ENCODE measurements at regions not wholly inside any gene's neighbourhood (a gene's known extent, or its start where the extent isn't known, plus 50 kb on each side); places are given as distances from the start of the nearest gene placed in this dataset.
"Not testable (repeated sequence)": the region's sequence is repeated elsewhere in the genome, so short reads cannot be mapped to it uniquely, and the experiment has no call there.

DNA sequence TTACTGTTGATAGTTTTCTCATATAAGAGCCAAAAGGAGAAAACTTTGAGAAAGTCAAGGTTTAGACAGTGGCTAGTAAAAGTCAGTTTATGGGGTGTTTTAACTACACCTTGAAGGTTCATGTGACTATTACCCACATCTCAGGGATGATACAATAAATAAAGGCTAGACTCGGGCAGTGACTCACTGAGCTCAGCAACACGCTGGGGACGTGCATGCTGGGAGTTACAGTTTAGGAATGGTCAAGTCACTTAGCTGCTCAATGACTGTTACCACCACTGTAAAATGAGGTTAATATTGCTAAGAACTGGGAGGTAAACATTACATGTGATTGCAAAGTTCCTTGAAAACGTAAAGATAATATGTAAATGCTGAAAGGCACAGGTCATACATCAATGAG lies 1254.4 kb upstream of the PHF14 start:
- Mint-ChIP-seq H3K4me1 (no peaks in the 10 kb centered on the region), H3K4me3 (no peak overlapping the region), H3K27me3 (ENCODE audit: insufficient read depth) (no peaks in the 10 kb centered on the region), H3K27ac (no peak overlapping the region), H3K9me3 (peaks cover 7% of the 10 kb centered on the region), H3K36me3 (ENCODE audit: low read depth) (no peaks in the 10 kb centered on the region)
- H3K27me3 ChIP-seq (ENCODE audit: control insufficient read depth, insufficient read depth, low read length, poor library complexity, severe bottlenecking) = no peaks in the 10 kb centered on the region
- TF ChIP-seq, protein P1, sequence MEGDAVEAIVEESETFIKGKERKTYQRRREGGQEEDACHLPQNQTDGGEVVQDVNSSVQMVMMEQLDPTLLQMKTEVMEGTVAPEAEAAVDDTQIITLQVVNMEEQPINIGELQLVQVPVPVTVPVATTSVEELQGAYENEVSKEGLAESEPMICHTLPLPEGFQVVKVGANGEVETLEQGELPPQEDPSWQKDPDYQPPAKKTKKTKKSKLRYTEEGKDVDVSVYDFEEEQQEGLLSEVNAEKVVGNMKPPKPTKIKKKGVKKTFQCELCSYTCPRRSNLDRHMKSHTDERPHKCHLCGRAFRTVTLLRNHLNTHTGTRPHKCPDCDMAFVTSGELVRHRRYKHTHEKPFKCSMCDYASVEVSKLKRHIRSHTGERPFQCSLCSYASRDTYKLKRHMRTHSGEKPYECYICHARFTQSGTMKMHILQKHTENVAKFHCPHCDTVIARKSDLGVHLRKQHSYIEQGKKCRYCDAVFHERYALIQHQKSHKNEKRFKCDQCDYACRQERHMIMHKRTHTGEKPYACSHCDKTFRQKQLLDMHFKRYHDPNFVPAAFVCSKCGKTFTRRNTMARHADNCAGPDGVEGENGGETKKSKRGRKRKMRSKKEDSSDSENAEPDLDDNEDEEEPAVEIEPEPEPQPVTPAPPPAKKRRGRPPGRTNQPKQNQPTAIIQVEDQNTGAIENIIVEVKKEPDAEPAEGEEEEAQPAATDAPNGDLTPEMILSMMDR (conservative IDR thresholded peaks at IDR 0.05) = no peak
- H3K9me3 ChIP-seq (ENCODE audit: control insufficient read depth, low read length) = no peaks in the 10 kb centered on the region
- H3K4me3 ChIP-seq (ENCODE audit: low read length) = no peak overlapping the region
- no peaks in the 10 kb centered on the region for H3K36me3 ChIP-seq (ENCODE audit: control insufficient read depth, insufficient read depth, low read length)
- no peaks in the 10 kb centered on the region for H3K4me1 ChIP-seq (ENCODE audit: control insufficient read depth, insufficient read depth, low read length)
- no peak overlapping the region for H3K27ac ChIP-seq (ENCODE audit: low read depth, low read length)
- 90 to 91% methylated on average over 3 to 4 of the region's 4 CpGs for WGBS, 2 experiments (ENCODE audit: insufficient coverage in 1 of 2, insufficient read length in 1 of 2)
- no peak for DNase-seq
- no peak overlapping the region for H3K9ac ChIP-seq (ENCODE audit: extremely low read depth, low read length, poor library complexity, severe bottlenecking)

DNA sequence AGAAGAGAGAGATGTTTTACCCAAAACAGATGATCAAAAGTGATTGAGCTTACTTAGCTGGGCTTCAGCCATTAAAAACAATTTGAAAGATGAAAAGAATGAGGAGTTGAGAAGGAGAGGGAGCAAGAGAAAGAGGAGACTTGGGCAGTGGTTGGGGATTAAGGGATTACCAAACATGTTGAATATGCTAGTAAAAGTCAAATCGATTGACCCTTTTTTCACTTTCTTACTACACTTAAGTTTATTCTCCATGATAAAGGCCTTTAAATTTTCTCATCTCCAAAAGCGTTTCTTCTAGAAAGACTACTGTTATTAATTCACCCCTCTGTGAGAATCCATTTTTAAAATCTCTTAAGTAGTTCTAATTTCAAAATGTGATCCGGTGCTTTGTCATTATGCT lies 1254.0 kb upstream of the PHF14 start:
- peaks cover 7% of the 10 kb centered on the region for H3K9me3 Mint-ChIP-seq
- 95% methylated on average over 3 of the region's 3 CpGs; no CpG with 5 or more reads in 1 of the 2 experiments for WGBS, 2 experiments (ENCODE audit: insufficient coverage in 1 of 2, insufficient read length in 1 of 2)

DNA sequence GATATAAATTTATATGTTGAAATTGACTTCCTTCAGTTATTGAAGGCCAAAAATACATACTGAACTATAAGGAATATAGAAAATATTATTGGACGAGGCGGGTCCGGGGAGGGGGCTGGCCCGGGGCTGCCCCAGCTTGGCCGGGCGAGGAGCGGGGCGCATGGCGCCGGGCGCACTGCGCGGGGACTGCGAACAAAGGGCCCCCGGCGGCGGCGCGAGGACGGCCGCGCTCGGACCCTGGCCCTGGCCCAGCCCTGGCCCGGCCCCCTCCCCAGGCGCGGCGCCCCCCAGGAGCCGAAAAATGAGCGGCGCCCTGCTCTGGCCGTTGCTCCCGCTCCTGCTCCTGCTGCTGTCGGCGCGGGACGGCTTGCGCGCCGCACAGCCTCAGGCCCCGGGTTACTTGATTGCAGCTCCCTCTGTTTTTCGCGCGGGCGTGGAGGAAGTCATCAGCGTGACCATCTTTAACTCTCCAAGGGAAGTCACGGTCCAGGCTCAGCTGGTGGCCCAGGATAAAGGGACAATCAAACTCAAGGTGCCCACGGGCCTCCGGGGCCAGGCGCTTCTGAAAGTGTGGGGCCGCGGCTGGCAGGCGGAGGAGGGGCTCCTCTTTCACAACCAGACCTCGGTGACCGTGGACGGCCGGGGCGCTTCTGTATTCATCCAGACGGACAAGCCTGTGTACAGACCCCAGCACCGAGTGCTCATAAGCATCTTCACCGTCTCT lies 1247.6 kb upstream of the PHF14 start:
- H3K4me3 Mint-ChIP-seq; H3K9me3 ChIP-seq (ENCODE audit: control insufficient read depth, low read length); H3K4me3 ChIP-seq (ENCODE audit: low read length); H3K36me3 ChIP-seq (ENCODE audit: control insufficient read depth, insufficient read depth, low read length); H3K27ac Mint-ChIP-seq; DNase-seq; H3K9ac ChIP-seq (ENCODE audit: extremely low read depth, low read length, poor library complexity, severe bottlenecking); H3K36me3 Mint-ChIP-seq (ENCODE audit: low read depth); H3K4me1 ChIP-seq (ENCODE audit: control insufficient read depth, insufficient read depth, low read length); H3K4me1 Mint-ChIP-seq; H3K27me3 ChIP-seq (ENCODE audit: control insufficient read depth, insufficient read depth, low read length, poor library complexity, severe bottlenecking); H3K27ac ChIP-seq (ENCODE audit: low read depth, low read length); H3K27me3 Mint-ChIP-seq (ENCODE audit: insufficient read depth): not testable (repeated sequence)
- peaks cover 11% of the 10 kb centered on the region for H3K9me3 Mint-ChIP-seq
- WGBS, 2 experiments (ENCODE audit: insufficient coverage in 1 of 2, insufficient read length in 1 of 2) = 89 to 94% methylated on average over 11 to 32 of the region's 60 CpGs

More for the DNA sequence above, 1254.0 kb upstream of the PHF14 start:
- no peak overlapping the region for H3K27ac Mint-ChIP-seq
- no peaks in the 10 kb centered on the region for H3K27me3 Mint-ChIP-seq (ENCODE audit: insufficient read depth)
- no peaks in the 10 kb centered on the region for H3K36me3 ChIP-seq (ENCODE audit: control insufficient read depth, insufficient read depth, low read length)
- H3K27ac ChIP-seq (ENCODE audit: low read depth, low read length) = no peak overlapping the region
- H3K27me3 ChIP-seq (ENCODE audit: control insufficient read depth, insufficient read depth, low read length, poor library complexity, severe bottlenecking) = no peaks in the 10 kb centered on the region
- no peaks in the 10 kb centered on the region for H3K9me3 ChIP-seq (ENCODE audit: control insufficient read depth, low read length)
- TF ChIP-seq, protein P1 (conservative IDR thresholded peaks at IDR 0.05) = no peak
- H3K9ac ChIP-seq (ENCODE audit: extremely low read depth, low read length, poor library complexity, severe bottlenecking) = no peak overlapping the region
- no peaks in the 10 kb centered on the region for H3K4me1 ChIP-seq (ENCODE audit: control insufficient read depth, insufficient read depth, low read length)
- no peaks in the 10 kb centered on the region for H3K36me3 Mint-ChIP-seq (ENCODE audit: low read depth)
- no peak overlapping the region for H3K4me3 Mint-ChIP-seq
- H3K4me3 ChIP-seq (ENCODE audit: low read length) = no peak overlapping the region
- H3K4me1 Mint-ChIP-seq = no peaks in the 10 kb centered on the region
- no peak for DNase-seq

DNA sequence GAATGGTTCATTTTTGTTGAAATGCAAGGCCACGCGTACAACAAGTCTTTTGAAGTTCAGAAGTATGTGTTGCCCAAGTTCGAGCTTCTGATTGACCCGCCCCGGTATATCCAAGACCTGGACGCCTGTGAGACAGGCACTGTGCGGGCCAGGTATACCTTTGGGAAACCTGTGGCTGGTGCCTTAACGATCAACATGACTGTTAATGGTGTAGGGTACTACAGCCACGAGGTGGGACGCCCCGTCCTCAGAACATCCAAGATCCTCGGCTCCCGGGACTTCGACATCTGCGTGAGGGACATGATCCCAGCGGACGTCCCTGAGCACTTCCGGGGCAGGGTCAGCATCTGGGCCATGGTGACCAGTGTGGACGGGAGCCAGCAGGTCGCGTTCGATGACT lies 1246.9 kb upstream of the PHF14 start:
- H3K4me3 ChIP-seq (ENCODE audit: low read length); H3K4me3 Mint-ChIP-seq; H3K36me3 Mint-ChIP-seq (ENCODE audit: low read depth); H3K27me3 ChIP-seq (ENCODE audit: control insufficient read depth, insufficient read depth, low read length, poor library complexity, severe bottlenecking); H3K27ac Mint-ChIP-seq; H3K27ac ChIP-seq (ENCODE audit: low read depth, low read length); H3K9me3 ChIP-seq (ENCODE audit: control insufficient read depth, low read length); DNase-seq; H3K27me3 Mint-ChIP-seq (ENCODE audit: insufficient read depth); H3K4me1 ChIP-seq (ENCODE audit: control insufficient read depth, insufficient read depth, low read length); H3K9ac ChIP-seq (ENCODE audit: extremely low read depth, low read length, poor library complexity, severe bottlenecking); H3K4me1 Mint-ChIP-seq; H3K36me3 ChIP-seq (ENCODE audit: control insufficient read depth, insufficient read depth, low read length): not testable (repeated sequence)
- H3K9me3 Mint-ChIP-seq = peaks cover 10% of the 10 kb centered on the region
- 95 to 96% methylated on average over 6 to 13 of the region's 22 CpGs for WGBS, 2 experiments (ENCODE audit: insufficient coverage in 1 of 2, insufficient read length in 1 of 2)

DNA sequence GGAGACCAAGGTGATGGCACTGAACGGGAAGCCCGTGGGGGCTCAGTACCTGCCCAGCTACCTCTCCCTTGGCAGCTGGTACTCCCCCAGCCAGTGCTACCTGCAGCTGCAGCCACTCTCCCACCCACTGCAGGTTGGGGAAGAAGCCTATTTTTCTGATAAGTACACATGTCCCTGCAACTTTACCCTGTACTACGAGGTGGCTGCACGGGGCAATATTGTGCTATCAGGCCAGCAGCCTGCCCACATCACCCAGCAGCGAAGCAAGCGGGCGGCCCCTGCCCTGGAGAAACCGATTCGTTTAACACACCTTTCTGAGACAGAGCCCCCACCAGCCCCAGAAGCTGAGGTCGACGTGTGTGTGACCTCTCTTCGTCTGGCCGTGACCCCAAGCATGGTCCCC lies 1246.2 kb upstream of the PHF14 start:
- H3K4me3 ChIP-seq (ENCODE audit: low read length); H3K9me3 ChIP-seq (ENCODE audit: control insufficient read depth, low read length): not testable (repeated sequence)

More for the DNA sequence above, 1246.2 kb upstream of the PHF14 start:
- not testable (repeated sequence) for H3K27me3 Mint-ChIP-seq (ENCODE audit: insufficient read depth); DNase-seq; H3K9ac ChIP-seq (ENCODE audit: extremely low read depth, low read length, poor library complexity, severe bottlenecking); H3K36me3 ChIP-seq (ENCODE audit: control insufficient read depth, insufficient read depth, low read length); H3K27ac ChIP-seq (ENCODE audit: low read depth, low read length); H3K27me3 ChIP-seq (ENCODE audit: control insufficient read depth, insufficient read depth, low read length, poor library complexity, severe bottlenecking); H3K27ac Mint-ChIP-seq; H3K4me3 Mint-ChIP-seq; H3K9me3 Mint-ChIP-seq; H3K36me3 Mint-ChIP-seq (ENCODE audit: low read depth); H3K4me1 ChIP-seq (ENCODE audit: control insufficient read depth, insufficient read depth, low read length); H3K4me1 Mint-ChIP-seq
- WGBS, 2 experiments (ENCODE audit: insufficient coverage in 1 of 2, insufficient read length in 1 of 2) = 83 to 92% methylated on average over 4 to 13 of the region's 13 CpGs
